ENCODE measurements at regions not wholly inside any gene's neighbourhood (a gene's known extent, or its start where the extent isn't known, plus 50 kb on each side); places are given as distances from the start of the nearest gene placed in this dataset.

DNA sequence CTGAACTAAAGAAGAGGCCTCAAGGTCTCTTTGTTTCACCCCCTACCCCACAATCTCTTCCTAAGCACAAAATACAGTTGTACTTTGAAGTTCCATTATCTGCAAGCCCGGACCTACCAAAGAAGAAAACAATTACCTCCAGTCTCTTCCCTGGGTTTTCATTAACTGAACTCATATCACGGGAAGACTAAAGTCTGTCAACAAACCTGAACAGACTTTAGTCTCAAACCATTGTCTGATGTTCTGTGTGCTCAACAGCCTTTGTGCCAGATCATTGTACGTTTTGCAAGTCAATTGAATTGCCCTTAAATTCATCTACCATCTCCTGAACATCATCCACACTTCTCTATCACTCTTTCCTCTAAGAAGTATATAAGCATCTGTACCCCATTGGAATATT lies 1021.9 kb upstream of the CDH2 start:
- no peak for DNase-seq (ENCODE audit: low read depth)
- no peak for TF ChIP-seq CTCF (IDR thresholded peaks at IDR 0.05; ENCODE audit: insufficient read depth, low read depth, low read length, missing control alignments)
- H3K4me3 ChIP-seq (ENCODE audit: low read depth, low read length) = no peak overlapping the region

DNA sequence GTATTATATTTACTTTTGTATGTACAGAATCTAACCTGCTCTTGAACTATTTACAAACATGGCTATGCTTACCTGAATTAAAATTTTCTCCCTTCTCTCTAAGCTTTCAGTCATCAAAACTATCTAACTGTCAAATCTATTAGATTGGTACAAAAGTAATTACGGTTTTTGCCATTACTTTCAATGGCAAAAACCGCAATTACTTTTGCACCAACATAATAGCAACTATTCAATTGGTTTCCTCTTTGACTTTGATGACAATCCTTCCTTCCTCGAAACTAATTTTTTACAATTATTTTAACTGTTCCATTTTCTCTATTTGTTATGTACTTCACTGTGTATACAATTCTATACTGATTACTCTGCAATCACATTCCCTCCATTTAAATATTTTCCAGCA lies 1019.4 kb upstream of the CDH2 start:
- no peak overlapping the region for H3K4me3 ChIP-seq (ENCODE audit: low read depth, low read length)

DNA sequence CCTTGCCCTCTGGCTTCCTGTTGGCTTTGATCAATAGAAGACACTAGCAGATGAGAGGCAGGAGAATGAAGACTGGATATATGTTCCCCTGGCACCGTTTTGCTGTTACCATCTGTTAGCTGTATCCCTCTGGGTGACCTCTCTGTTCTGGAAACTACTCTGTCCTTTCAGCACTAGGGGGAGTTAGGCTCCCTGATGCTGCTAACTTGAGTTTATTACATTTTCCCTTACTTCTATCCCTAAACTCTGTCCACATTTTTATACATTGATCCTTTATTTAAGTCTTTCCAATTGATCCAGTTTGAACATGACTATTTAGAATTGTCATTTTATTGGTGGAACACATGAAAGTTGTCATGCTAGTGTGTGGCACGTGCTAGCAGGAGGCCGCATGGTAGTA lies 1014.3 kb upstream of the CDH2 start:
- TF ChIP-seq CTCF (IDR thresholded peaks at IDR 0.05; ENCODE audit: insufficient read depth, low read depth, low read length, missing control alignments) = no peak
- no peak for DNase-seq (ENCODE audit: low read depth)
- H3K4me3 ChIP-seq (ENCODE audit: low read depth, low read length) = no peak overlapping the region

More for the DNA sequence above, 1019.4 kb upstream of the CDH2 start:
- TF ChIP-seq CTCF (IDR thresholded peaks at IDR 0.05; ENCODE audit: insufficient read depth, low read depth, low read length, missing control alignments) = no peak
- no peak for DNase-seq (ENCODE audit: low read depth)

GRCh38 chr18:29188760-29189159 lies 1011.8 kb upstream of the CDH2 start:
- DNase-seq (ENCODE audit: low read depth) = no peak
- H3K4me3 ChIP-seq (ENCODE audit: low read depth, low read length) = no peak overlapping the region
- TF ChIP-seq CTCF (IDR thresholded peaks at IDR 0.05; ENCODE audit: insufficient read depth, low read depth, low read length, missing control alignments) = no peak

GRCh38 chr18:29185801-29186200 lies 1008.9 kb upstream of the CDH2 start:
- no peak for TF ChIP-seq CTCF (IDR thresholded peaks at IDR 0.05; ENCODE audit: insufficient read depth, low read depth, low read length, missing control alignments)
- no peak overlapping the region for H3K4me3 ChIP-seq (ENCODE audit: low read depth, low read length)
- DNase-seq (ENCODE audit: low read depth) = no peak

GRCh38 chr18:29184654-29185053 lies 1007.7 kb upstream of the CDH2 start:
- TF ChIP-seq CTCF (IDR thresholded peaks at IDR 0.05; ENCODE audit: insufficient read depth, low read depth, low read length, missing control alignments) = no peak
- no peak for DNase-seq (ENCODE audit: low read depth)
- no peak overlapping the region for H3K4me3 ChIP-seq (ENCODE audit: low read depth, low read length)

GRCh38 chr18:29181151-29181901 lies 1004.4 kb upstream of the CDH2 start:
- H3K4me3 ChIP-seq (ENCODE audit: low read depth, low read length) = no peak overlapping the region
- DNase-seq (ENCODE audit: low read depth) = no peak
- TF ChIP-seq CTCF (IDR thresholded peaks at IDR 0.05; ENCODE audit: insufficient read depth, low read depth, low read length, missing control alignments) = no peak

Measured in GM12865 (cell line).